ENCODE measurements at regions not wholly inside any gene's neighbourhood (a gene's known extent, or its start where the extent isn't known, plus 50 kb on each side); places are given as distances from the start of the nearest gene placed in this dataset.

DNA sequence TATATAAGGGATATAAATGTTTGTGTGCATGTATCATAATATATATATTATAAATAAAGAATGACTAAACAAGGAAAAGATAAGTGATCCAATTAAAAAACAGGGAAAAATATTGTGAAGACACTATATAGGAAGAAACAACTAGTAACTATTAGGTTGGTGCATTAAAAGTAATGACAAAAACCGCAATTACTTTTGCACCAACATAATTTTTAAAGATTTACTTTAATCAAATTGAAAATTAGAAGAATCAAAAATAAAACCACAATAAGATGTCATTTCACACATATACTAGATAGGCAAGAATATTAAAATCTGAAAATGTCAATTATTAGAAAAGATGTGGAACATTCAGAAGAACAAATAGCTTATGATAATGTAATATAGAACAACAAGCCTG lies 595.9 kb downstream of the KCNJ3 start:
- Histone ChIP-seq H3K27ac (no peak overlapping the region), H3K4me3 (no peak overlapping the region), H3K4me1 (no peaks in the 10 kb centered on the region), H3K9me3 (peaks cover 0 to 7% (median 0%) of the 10 kb centered on the region in 12 donors), H3K27me3 (no peaks in the 10 kb centered on the region), H3K36me3 (no peaks in the 10 kb centered on the region)
- no peak for TF ChIP-seq POLR2A (IDR thresholded peaks at IDR 0.05)
- TF ChIP-seq, protein P1, sequence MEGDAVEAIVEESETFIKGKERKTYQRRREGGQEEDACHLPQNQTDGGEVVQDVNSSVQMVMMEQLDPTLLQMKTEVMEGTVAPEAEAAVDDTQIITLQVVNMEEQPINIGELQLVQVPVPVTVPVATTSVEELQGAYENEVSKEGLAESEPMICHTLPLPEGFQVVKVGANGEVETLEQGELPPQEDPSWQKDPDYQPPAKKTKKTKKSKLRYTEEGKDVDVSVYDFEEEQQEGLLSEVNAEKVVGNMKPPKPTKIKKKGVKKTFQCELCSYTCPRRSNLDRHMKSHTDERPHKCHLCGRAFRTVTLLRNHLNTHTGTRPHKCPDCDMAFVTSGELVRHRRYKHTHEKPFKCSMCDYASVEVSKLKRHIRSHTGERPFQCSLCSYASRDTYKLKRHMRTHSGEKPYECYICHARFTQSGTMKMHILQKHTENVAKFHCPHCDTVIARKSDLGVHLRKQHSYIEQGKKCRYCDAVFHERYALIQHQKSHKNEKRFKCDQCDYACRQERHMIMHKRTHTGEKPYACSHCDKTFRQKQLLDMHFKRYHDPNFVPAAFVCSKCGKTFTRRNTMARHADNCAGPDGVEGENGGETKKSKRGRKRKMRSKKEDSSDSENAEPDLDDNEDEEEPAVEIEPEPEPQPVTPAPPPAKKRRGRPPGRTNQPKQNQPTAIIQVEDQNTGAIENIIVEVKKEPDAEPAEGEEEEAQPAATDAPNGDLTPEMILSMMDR (IDR thresholded peaks at IDR 0.05) = no peak
- ATAC-seq = no peak
- DNase-seq = no peak
- 63 to 88% (median 73%) methylated on average over 1 of the region's 1 CpG for WGBS, 4 donors
- intact Hi-C loops (cut with DNase I) = no loop called here

DNA sequence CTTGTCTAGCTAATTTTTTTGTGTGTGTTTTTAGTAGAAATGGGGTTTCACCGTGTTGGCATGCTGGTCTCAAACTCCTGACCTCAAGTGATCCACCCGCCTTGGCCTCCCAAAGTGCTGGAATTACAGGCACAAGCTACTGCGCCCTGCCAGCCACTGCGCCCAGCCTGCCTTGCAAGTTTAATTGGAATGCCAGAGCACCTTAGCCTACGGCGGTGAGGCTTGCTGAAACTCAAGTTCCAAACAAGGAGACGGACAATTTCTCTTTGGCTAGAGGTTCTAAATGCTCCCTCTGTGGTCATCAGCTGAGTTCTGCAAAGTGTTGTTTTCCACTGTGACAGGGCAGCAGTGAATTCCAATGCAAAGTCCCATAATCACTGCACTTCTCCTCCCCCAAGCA lies 583.4 kb downstream of the KCNJ3 start:
- intact Hi-C loops (cut with DNase I) = no loop called here
- Histone ChIP-seq H3K9me3 (no peaks in the 10 kb centered on the region), H3K36me3 (no peaks in the 10 kb centered on the region), H3K4me3 (no peak overlapping the region), H3K27me3 (no peaks in the 10 kb centered on the region), H3K27ac (no peak overlapping the region), H3K4me1 (no peaks in the 10 kb centered on the region)
- DNase-seq (no peak), ATAC-seq (no peak)
- 82 to 95% (median 85%) methylated on average over 6 to 7 of the region's 7 CpGs for WGBS, 4 donors
- no peak for TF ChIP-seq POLR2A (IDR thresholded peaks at IDR 0.05)
- TF ChIP-seq, protein P1 (IDR thresholded peaks at IDR 0.05) = no peak

DNA sequence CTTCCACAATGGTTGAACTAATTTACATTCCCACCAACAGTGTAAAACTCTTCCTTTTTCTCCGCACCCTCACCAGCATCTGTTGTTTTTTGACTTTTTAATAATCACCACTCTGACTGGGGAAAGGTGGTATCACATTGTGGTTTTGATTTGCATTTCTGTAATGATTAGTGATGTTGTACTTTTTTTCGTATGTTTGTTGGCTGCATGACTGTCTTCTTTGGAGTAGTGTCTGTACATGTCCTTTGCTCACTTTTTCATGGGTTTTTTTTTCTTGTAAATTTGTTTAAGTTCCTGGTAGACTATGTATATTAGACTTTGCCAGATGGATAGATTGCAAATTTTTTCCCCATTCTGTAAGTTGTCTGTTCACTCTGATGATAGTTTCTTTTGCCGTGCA lies 574.8 kb downstream of the KCNJ3 start:
- DNase-seq (no peak), ATAC-seq (no peak)
- TF ChIP-seq, protein P1 (IDR thresholded peaks at IDR 0.05) = no peak
- TF ChIP-seq POLR2A (IDR thresholded peaks at IDR 0.05) = no peak
- peaks cover 0 to 3% (median 0%) of the 10 kb centered on the region in 12 donors for H3K9me3 ChIP-seq
- no peak overlapping the region for H3K27ac ChIP-seq
- intact Hi-C loops (cut with DNase I) = no loop called here
- no peaks in the 10 kb centered on the region for H3K36me3 ChIP-seq
- WGBS, 4 donors = 90 to 93% (median 92%) methylated on average over 3 of the region's 3 CpGs
- no peak overlapping the region for H3K4me3 ChIP-seq
- H3K4me1 ChIP-seq = no peaks in the 10 kb centered on the region
- H3K27me3 ChIP-seq = no peaks in the 10 kb centered on the region

DNA sequence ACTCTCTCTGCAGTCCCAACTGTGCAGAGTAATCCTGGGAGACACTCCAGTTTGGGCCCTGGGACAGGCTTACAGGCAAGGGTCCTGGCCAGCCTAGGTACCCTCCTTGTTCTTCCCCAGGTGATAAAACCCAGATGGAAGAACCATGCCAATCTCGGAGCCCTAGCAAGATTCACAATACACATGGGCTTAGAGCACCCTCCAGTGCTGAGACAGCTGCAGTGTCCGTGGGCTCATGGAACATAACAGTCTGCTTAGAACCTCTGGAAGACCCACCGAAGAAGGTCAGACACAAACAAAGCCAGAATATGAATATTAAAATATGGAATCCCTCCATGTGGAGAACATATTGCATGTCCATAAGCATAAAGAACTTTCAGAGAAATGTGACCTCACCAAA lies 568.1 kb downstream of the KCNJ3 start:
- 63 to 71% (median 65%) methylated on average over 3 of the region's 3 CpGs for WGBS, 4 donors
- no peak for ATAC-seq

More for the DNA sequence above, 568.1 kb downstream of the KCNJ3 start:
- Histone ChIP-seq H3K27me3 (no peaks in the 10 kb centered on the region), H3K36me3 (no peaks in the 10 kb centered on the region), H3K9me3 (peaks cover 0 to 12% (median 0%) of the 10 kb centered on the region in 12 donors), H3K4me3 (no peak overlapping the region), H3K4me1 (no peaks in the 10 kb centered on the region), H3K27ac (no peak overlapping the region)
- intact Hi-C loops (cut with DNase I) = no loop called here
- TF ChIP-seq, protein P1 (IDR thresholded peaks at IDR 0.05) = no peak
- no peak for TF ChIP-seq POLR2A (IDR thresholded peaks at IDR 0.05)
- no peak for DNase-seq

All from heart left ventricle (tissue), 16 donors.